Skin of body (tissue), 1 donor: ENCODE measurements at regions not wholly inside any gene's neighbourhood (a gene's known extent, or its start where the extent isn't known, plus 50 kb on each side); places are given as distances from the start of the nearest gene placed in this dataset.
"Not testable (repeated sequence)": the region's sequence is repeated elsewhere in the genome, so short reads cannot be mapped to it uniquely, and the experiment has no call there.

Experiments
- DNase-seq: peaks from one replicate; lab custom pipeline; 2025; lab: John Stamatoyannopoulos, UW

GRCh38 chr2:150062416-150062815 is 425.1 kb downstream of the RND3 start:
- peak; percentile 40 for DNase-seq

- DNase-seq, result peak; percentile 46
These were observed 427.1 kb downstream of the RND3 start for GRCh38 chr2:150060341-150060740.

GRCh38 chr2:150059676-150060075 is 427.8 kb downstream of the RND3 start:
- not testable (repeated sequence) for DNase-seq

- DNase-seq, result no peak
These were observed 435.0 kb downstream of the RND3 start for GRCh38 chr2:150052457-150052856.

GRCh38 chr2:150051004-150051403 is 436.5 kb downstream of the RND3 start:
- no peak for DNase-seq

- no peak for DNase-seq
These were observed 437.4 kb downstream of the RND3 start for GRCh38 chr2:150050036-150050435.

- no peak for DNase-seq
These were observed 439.7 kb downstream of the RND3 start for GRCh38 chr2:150047620-150048222.

GRCh38 chr2:150046810-150047209 is 440.7 kb downstream of the RND3 start:
- DNase-seq, result no peak

GRCh38 chr2:150046211-150046610 is 441.3 kb downstream of the RND3 start:
- DNase-seq, result no peak

- DNase-seq, result no peak
These were observed 441.9 kb downstream of the RND3 start for GRCh38 chr2:150045601-150046000.

GRCh38 chr2:150043172-150043500 is 444.3 kb downstream of the RND3 start:
- DNase-seq, result no peak

- DNase-seq, result no peak
These were observed 444.8 kb downstream of the RND3 start for GRCh38 chr2:150042500-150043171.

- no peak for DNase-seq
These were observed 445.6 kb downstream of the RND3 start for GRCh38 chr2:150041722-150042425.

GRCh38 chr2:150036622-150037021 is 449.0 kb upstream of the MMADHC start:
- no peak for DNase-seq

GRCh38 chr2:150034665-150035064 is 447.1 kb upstream of the MMADHC start:
- DNase-seq, result no peak

GRCh38 chr2:150030436-150031190 is 443.0 kb upstream of the MMADHC start:
- DNase-seq, result no peak

GRCh38 chr2:150028322-150028721 is 440.7 kb upstream of the MMADHC start:
- no peak for DNase-seq

- DNase-seq, result no peak
These were observed 439.6 kb upstream of the MMADHC start for GRCh38 chr2:150027164-150027563.

- no peak for DNase-seq
These were observed 436.1 kb upstream of the MMADHC start for GRCh38 chr2:150023663-150024062.

GRCh38 chr2:150023044-150023443 is 435.5 kb upstream of the MMADHC start:
- no peak for DNase-seq

- no peak for DNase-seq
These were observed 433.5 kb upstream of the MMADHC start for GRCh38 chr2:150020937-150021673.
